ENCODE measurements at regions not wholly inside any gene's neighbourhood (a gene's known extent, or its start where the extent isn't known, plus 50 kb on each side); places are given as distances from the start of the nearest gene placed in this dataset.

GRCh38 chr2:53227535-53227934 lies 540.1 kb upstream of the CHAC2 start:
- TF ChIP-seq POLR2AphosphoS5 (IDR thresholded peaks at IDR 0.05) (no peak), CTCF (IDR thresholded peaks at IDR 0.05) (no peak)

Data from sigmoid colon (tissue), 4 donors.